CD14-positive monocyte (primary cell): ENCODE measurements at regions not wholly inside any gene's neighbourhood (a gene's known extent, or its start where the extent isn't known, plus 50 kb on each side); places are given as distances from the start of the nearest gene placed in this dataset.

Experiments used
- DNase-seq, 3 donors: peaks; one replicate each; pipeline ENCODE4 v3.0.0-alpha.2; 2011 to 2022
- H2AFZ ChIP-seq: 2 replicates; pipeline ENCODE4 v1.6.0; 2012; ENCODE audit warnings: mild to moderate bottlenecking, low read depth, low read length, inconsistent platforms; ENCODE audit not compliant: insufficient read depth, poor library complexity, severe bottlenecking
- H3K27ac ChIP-seq, 2 donors: 1 replicate in 1 of 2; 2 replicates in 1 of 2; pipeline ENCODE4 v1.5.1; 2012 to 2013; ENCODE audit warnings: low read length in 2 of 2, control low read depth in 1 of 2, inconsistent platforms in 1 of 2, low read depth in 1 of 2, mild to moderate bottlenecking in 1 of 2
- H3K27me3 ChIP-seq, 2 donors: one replicate each; pipeline versions ENCODE4 v1.6.0 to v1.6.1; 2011 to 2013; ENCODE audit warnings: low read length in 2 of 2; ENCODE audit not compliant: control insufficient read depth in 2 of 2, insufficient read depth in 2 of 2
- H3K36me3 ChIP-seq, 2 donors: replicated peaks in 1 of 2; 1 replicate in 1 of 2; 2 replicates in 1 of 2; pipeline versions ENCODE4 v1.5.1 to v1.6.1; 2012 to 2013; ENCODE audit warnings: low read length in 2 of 2, control low read depth in 1 of 2, inconsistent platforms in 1 of 2, mild to moderate bottlenecking in 1 of 2; ENCODE audit not compliant: insufficient read depth in 2 of 2, control insufficient read depth in 1 of 2
- H3K4me1 ChIP-seq, 2 donors: 1 replicate in 1 of 2; 2 replicates in 1 of 2; pipeline versions ENCODE4 v1.5.1 to v1.6.1; 2012 to 2013; ENCODE audit warnings: low read length in 2 of 2, control low read depth in 1 of 2, inconsistent platforms in 1 of 2, mild to moderate bottlenecking in 1 of 2, moderate library complexity in 1 of 2; ENCODE audit not compliant: insufficient read depth in 2 of 2, control insufficient read depth in 1 of 2
- H3K4me2 ChIP-seq: replicated peaks from 2 replicates; pipeline ENCODE3; 2012; ENCODE audit warnings: low read length, moderate library complexity, mild to moderate bottlenecking; ENCODE audit not compliant: poor library complexity, severe bottlenecking; ENCODE audit errors: extremely low read depth
- H3K4me3 ChIP-seq, 3 experiments: fragments of 200-600 bp in 1 of 3; sonication (generic) in 1 of 3; replicated peaks in 1 of 3; 1 replicate in 2 of 3; 2 replicates in 1 of 3; pipeline ENCODE4 v1.5.1; 2011 to 2013; ENCODE audit warnings: low read length in 3 of 3, mild to moderate bottlenecking in 3 of 3, control low read depth in 2 of 3, low read depth in 2 of 3, inconsistent platforms in 1 of 3, moderate library complexity in 1 of 3
- H3K79me2 ChIP-seq: 2 replicates; pipeline ENCODE4 v1.6.0; 2012; ENCODE audit warnings: mild to moderate bottlenecking, control low read depth, inconsistent platforms, low read length, moderate library complexity; ENCODE audit not compliant: insufficient read depth
- H3K9ac ChIP-seq: 2 replicates; pipeline ENCODE4 v1.6.0; 2017; ENCODE audit warnings: low read length, mild to moderate bottlenecking; ENCODE audit not compliant: insufficient read depth, poor library complexity, severe bottlenecking
- H3K9me3 ChIP-seq, 2 donors: replicated peaks in 1 of 2; 1 replicate in 1 of 2; 2 replicates in 1 of 2; pipeline versions ENCODE4 v1.5.1 to v1.6.1; 2012 to 2013; ENCODE audit warnings: low read length in 2 of 2, control low read depth in 1 of 2; ENCODE audit not compliant: control insufficient read depth in 1 of 2, insufficient read depth in 1 of 2
- H4K20me1 ChIP-seq: 2 replicates; pipeline ENCODE4 v1.6.0; 2012; ENCODE audit warnings: mild to moderate bottlenecking, low read length, control low read depth, moderate library complexity; ENCODE audit not compliant: insufficient read depth
- H3K27ac Mint-ChIP-seq, 7 donors: one replicate each; pipeline ENCODE4 v1.8.0; 2020; ENCODE audit warnings: mild to moderate bottlenecking in 7 of 7, mixed read lengths in 7 of 7, moderate library complexity in 6 of 7, inconsistent platforms in 2 of 7
- H3K27me3 Mint-ChIP-seq, 3 donors: one replicate each; pipeline ENCODE4 v1.8.0; 2021 to 2022; ENCODE audit warnings: low read depth in 3 of 3, mild to moderate bottlenecking in 3 of 3, mixed read lengths in 3 of 3, moderate library complexity in 3 of 3, inconsistent platforms in 1 of 3
- H3K36me3 Mint-ChIP-seq, 2 donors: one replicate each; pipeline ENCODE4 v1.8.0; 2020; ENCODE audit warnings: mixed read lengths in 2 of 2, inconsistent platforms in 1 of 2, mild to moderate bottlenecking in 1 of 2
- H3K4me1 Mint-ChIP-seq: one replicate; pipeline ENCODE4 v1.8.0; 2020; ENCODE audit warnings: mild to moderate bottlenecking, mixed read lengths
- H3K4me3 Mint-ChIP-seq, 2 donors: one replicate each; pipeline ENCODE4 v1.8.0; 2020; ENCODE audit warnings: mild to moderate bottlenecking in 2 of 2, mixed read lengths in 2 of 2, moderate library complexity in 1 of 2
- H3K9me3 Mint-ChIP-seq, 7 donors: one replicate each; pipeline ENCODE4 v1.8.0; 2020 to 2022; ENCODE audit warnings: mixed read lengths in 7 of 7, mild to moderate bottlenecking in 6 of 7, moderate library complexity in 6 of 7, inconsistent platforms in 2 of 7
- whole genome bisulfite sequencing: methylation state at CpG from one replicate; pipeline ENCODE4 v1.1.5; 2013; ENCODE audit warnings: missing lambda C conversion rate; ENCODE audit not compliant: insufficient coverage; 5-methylcytosine and 5-hydroxymethylcytosine counted together
- intact Hi-C, 2 donors: fragments of 100-400 bp; cut with micrococcal nuclease; formaldehyde crosslinking; loops; one replicate each; pipeline versions ENCODE4 v1.15.0 to v1.15.1; 2023
- TF ChIP-seq, protein P1 (sequence below): fragments of 200-600 bp; IDR thresholded peaks from one replicate; pipeline ENCODE4 v1.8.0; 2022; ENCODE audit warnings: antibody characterized with exemption, mild to moderate bottlenecking

DNA sequence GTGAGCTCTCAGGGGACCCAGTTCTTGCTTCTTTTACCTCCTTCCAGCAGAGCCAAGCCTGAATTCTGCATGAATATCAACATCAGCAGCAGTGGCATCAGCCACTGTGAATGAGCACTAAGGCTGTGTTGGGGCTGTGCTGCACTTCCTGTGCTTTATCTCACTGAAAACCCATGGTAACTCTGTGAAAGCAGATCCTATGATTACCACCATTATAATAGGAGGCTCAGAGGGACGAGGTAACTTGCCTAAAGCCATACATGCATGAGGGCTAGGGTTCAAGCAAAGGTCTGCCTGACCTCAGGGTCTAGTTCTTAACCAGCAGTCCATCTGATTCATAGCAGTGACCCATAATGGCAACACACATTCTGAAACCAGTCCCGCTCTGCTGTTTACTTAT lies 60.5 kb upstream of the RAPGEF1 start:
- Histone ChIP-seq H3K27ac (no peak overlapping the region), H3K4me1 (no peaks in the 10 kb centered on the region), H3K79me2 (no peaks in the 10 kb centered on the region), H3K4me3 (no peak overlapping the region), H4K20me1 (no peaks in the 10 kb centered on the region), H3K9me3 (no peaks in the 10 kb centered on the region), H2AFZ (no peak overlapping the region), H3K9ac (no peak overlapping the region), H3K36me3 (no peaks in the 10 kb centered on the region), H3K27me3 (no peaks in the 10 kb centered on the region), H3K4me2 (no peak overlapping the region)
- no peaks in the 10 kb centered on the region for H3K4me1 Mint-ChIP-seq
- 43% methylated on average over 1 of the region's 2 CpGs for WGBS
- TF ChIP-seq, protein P1, sequence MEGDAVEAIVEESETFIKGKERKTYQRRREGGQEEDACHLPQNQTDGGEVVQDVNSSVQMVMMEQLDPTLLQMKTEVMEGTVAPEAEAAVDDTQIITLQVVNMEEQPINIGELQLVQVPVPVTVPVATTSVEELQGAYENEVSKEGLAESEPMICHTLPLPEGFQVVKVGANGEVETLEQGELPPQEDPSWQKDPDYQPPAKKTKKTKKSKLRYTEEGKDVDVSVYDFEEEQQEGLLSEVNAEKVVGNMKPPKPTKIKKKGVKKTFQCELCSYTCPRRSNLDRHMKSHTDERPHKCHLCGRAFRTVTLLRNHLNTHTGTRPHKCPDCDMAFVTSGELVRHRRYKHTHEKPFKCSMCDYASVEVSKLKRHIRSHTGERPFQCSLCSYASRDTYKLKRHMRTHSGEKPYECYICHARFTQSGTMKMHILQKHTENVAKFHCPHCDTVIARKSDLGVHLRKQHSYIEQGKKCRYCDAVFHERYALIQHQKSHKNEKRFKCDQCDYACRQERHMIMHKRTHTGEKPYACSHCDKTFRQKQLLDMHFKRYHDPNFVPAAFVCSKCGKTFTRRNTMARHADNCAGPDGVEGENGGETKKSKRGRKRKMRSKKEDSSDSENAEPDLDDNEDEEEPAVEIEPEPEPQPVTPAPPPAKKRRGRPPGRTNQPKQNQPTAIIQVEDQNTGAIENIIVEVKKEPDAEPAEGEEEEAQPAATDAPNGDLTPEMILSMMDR = no peak
- H3K27me3 Mint-ChIP-seq = peaks cover 2 to 6% (median 3%) of the 10 kb centered on the region in 3 donors
- peaks cover 0 to 2% (median 0%) of the 10 kb centered on the region in 7 donors for H3K9me3 Mint-ChIP-seq
- no peak for DNase-seq
- H3K4me3 Mint-ChIP-seq = no peak overlapping the region
- no peak overlapping the region for H3K27ac Mint-ChIP-seq
- H3K36me3 Mint-ChIP-seq = no peaks in the 10 kb centered on the region
- intact Hi-C loops = no loop called here

DNA sequence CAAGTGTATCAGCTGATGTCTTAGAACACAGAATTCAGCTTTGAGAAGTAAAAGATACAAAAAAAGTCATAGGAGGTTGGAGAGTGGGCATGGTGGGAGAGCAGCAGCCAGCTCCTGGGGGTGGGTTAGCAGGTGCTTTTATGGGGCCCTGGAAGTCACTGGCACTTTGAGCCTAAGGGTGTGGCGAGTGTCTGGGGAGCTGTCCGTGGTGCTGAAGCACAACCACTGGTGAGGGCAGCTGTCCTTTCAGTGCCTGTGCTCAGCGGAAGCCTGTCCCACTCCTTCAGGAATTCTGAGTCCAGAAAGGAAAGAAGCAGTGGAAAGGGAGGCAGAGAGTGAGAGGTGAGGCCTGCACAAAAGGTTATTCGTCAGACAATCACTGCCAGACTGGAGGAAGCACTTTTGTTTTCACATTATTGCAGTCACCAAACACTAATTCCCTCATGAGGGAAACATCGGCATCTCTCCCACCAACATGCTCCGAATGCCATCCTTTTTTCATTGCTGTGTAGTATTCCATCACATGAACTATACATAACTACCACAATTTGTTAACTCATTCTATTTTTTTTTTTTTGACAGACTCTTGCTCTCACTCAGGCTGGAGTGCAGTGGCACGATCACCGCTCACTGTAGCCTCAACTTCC lies 59.4 kb upstream of the RAPGEF1 start:
- no peak overlapping the region for H3K4me3 ChIP-seq
- no peak overlapping the region for H2AFZ ChIP-seq
- no peaks in the 10 kb centered on the region for H4K20me1 ChIP-seq
- H3K27ac ChIP-seq = no peak overlapping the region
- Mint-ChIP-seq H3K4me1 (no peaks in the 10 kb centered on the region), H3K4me3 (no peak overlapping the region), H3K9me3 (peaks cover 0 to 1% (median 0%) of the 10 kb centered on the region in 7 donors), H3K27ac (no peak overlapping the region), H3K27me3 (peaks cover 3 to 5% (median 4%) of the 10 kb centered on the region in 3 donors), H3K36me3 (no peaks in the 10 kb centered on the region)
- no peaks in the 10 kb centered on the region for H3K9me3 ChIP-seq
- no peak overlapping the region for H3K4me2 ChIP-seq
- intact Hi-C loops = no loop called here
- no peaks in the 10 kb centered on the region for H3K27me3 ChIP-seq
- no peaks in the 10 kb centered on the region for H3K4me1 ChIP-seq
- H3K79me2 ChIP-seq = no peaks in the 10 kb centered on the region
- no peak overlapping the region for H3K9ac ChIP-seq
- H3K36me3 ChIP-seq = no peaks in the 10 kb centered on the region
- no peak for DNase-seq
- TF ChIP-seq, protein P1 = no peak
- WGBS = 52% methylated on average over 7 of the region's 8 CpGs
